HCT116 (cell line): ENCODE measurements at regions not wholly inside any gene's neighbourhood (a gene's known extent, or its start where the extent isn't known, plus 50 kb on each side); places are given as distances from the start of the nearest gene placed in this dataset.

ENCODE experiments used
- ATAC-seq: fragments of 200-7000 bp; cut with Tn5 transposase; 2 replicates; pipeline ENCODE4 v1.9.1; 2020; ENCODE audit warnings: mild to moderate bottlenecking, moderate library complexity
- BruUV-seq: library from RNA; stranded (reverse); fragments of 400-500 nt; replicated peaks from 2 replicates; lab custom pipeline; 2021; lab: Mats Ljungman, UMichigan
- CTCF ChIA-PET: fragments of 300-600 bp; sonication (Branson Sonifier 250); formaldehyde crosslinking; loops from one replicate; lab custom pipeline; 2021; ENCODE audit warnings: antibody characterized with exemption; lab: Charles Lee
- POLR2A ChIA-PET: fragments of 300-600, 350-600 bp; sonication (Branson Sonifier 250); formaldehyde crosslinking; loops from one replicate; lab custom pipeline; 2021; ENCODE audit warnings: antibody characterized with exemption; lab: Charles Lee
- RAD21 ChIA-PET, 2 experiments: fragments of 300-600 bp; sonication (Branson Sonifier 250); formaldehyde crosslinking; loops; one replicate each; lab custom pipeline; 2023; ENCODE audit warnings: low total read pairs in 2 of 2; ENCODE audit not compliant: uncharacterized antibody in 2 of 2, unreplicated experiment in 2 of 2, low non-redundant PET in 1 of 2; lab: Charles Lee
- DNase-seq: peaks from one replicate; pipeline ENCODE4 v3.0.0-alpha.2; 2010; ENCODE audit warnings: low read depth, low spot score
- H2AFZ ChIP-seq: fragments of 200-600 bp; shearing (Covaris generic), sonication (generic); 2 replicates; pipeline ENCODE4 v1.6.1; 2017; ENCODE audit warnings: low read depth, mixed run types, mixed read lengths, antibody characterized with exemption, low read length; ENCODE audit not compliant: poor library complexity, severe bottlenecking
- H3K27ac ChIP-seq: 2 replicates; pipeline ENCODE4 v1.5.1; 2012; ENCODE audit warnings: low read depth, low read length
- H3K27me3 ChIP-seq: fragments of 200-600 bp; sonication (generic); 2 replicates; pipeline ENCODE4 v1.6.1; 2016; ENCODE audit warnings: mixed run types, low read length, mixed read lengths; ENCODE audit not compliant: insufficient read depth
- H3K36me3 ChIP-seq, 2 experiments: fragments of 200-500 bp in 1 of 2; fragments of 200-600 bp in 1 of 2; sonication (Bioruptor generic) in 1 of 2; sonication (generic) in 1 of 2; 2 replicates each; pipeline versions ENCODE4 v1.5.1 to v1.6.1; 2014 to 2016; ENCODE audit warnings: low read length in 2 of 2, inconsistent platforms in 1 of 2, mixed read lengths in 1 of 2, mixed run types in 1 of 2; ENCODE audit not compliant: insufficient read depth in 2 of 2, control insufficient read depth in 1 of 2
- H3K4me1 ChIP-seq, 2 experiments: fragments of 200-600 bp in 1 of 2; sonication (generic) in 1 of 2; 2 replicates each; pipeline versions ENCODE4 v1.5.1 to v1.6.1; 2012 to 2017; ENCODE audit warnings: low read length in 2 of 2, inconsistent platforms in 1 of 2, mild to moderate bottlenecking in 1 of 2, mixed read lengths in 1 of 2, mixed run types in 1 of 2, moderate library complexity in 1 of 2; ENCODE audit not compliant: insufficient read depth in 2 of 2, control insufficient read depth in 1 of 2
- H3K4me2 ChIP-seq: fragments of 200-600 bp; sonication (generic); 2 replicates; pipeline ENCODE4 v1.6.1; 2017; ENCODE audit warnings: mixed run types, low read length, mixed read lengths
- H3K4me3 ChIP-seq, 2 experiments: fragments of 200-600 bp in 1 of 2; sonication (generic) in 1 of 2; replicated peaks in 1 of 2; 2 replicates each; pipeline ENCODE4 v1.5.1; 2011 to 2016; ENCODE audit warnings: low read length in 2 of 2, control low read depth in 1 of 2, low read depth in 1 of 2, mild to moderate bottlenecking in 1 of 2, mixed read lengths in 1 of 2, mixed run types in 1 of 2
- H3K79me2 ChIP-seq: fragments of 200-600 bp; sonication (generic); 2 replicates; pipeline ENCODE4 v1.6.1; 2017; ENCODE audit warnings: mild to moderate bottlenecking, mixed run types, low read length, moderate library complexity, mixed read lengths; ENCODE audit not compliant: insufficient read depth
- H3K9ac ChIP-seq: fragments of 200-600 bp; sonication (generic); 2 replicates; pipeline ENCODE4 v1.6.1; 2016; ENCODE audit warnings: low read length, mixed read lengths
- H3K9me2 ChIP-seq: fragments of 200-600 bp; sonication (generic), shearing (Covaris generic); 2 replicates; pipeline ENCODE4 v1.6.1; 2017; ENCODE audit warnings: mixed run types, mild to moderate bottlenecking, moderate library complexity; ENCODE audit not compliant: insufficient read depth
- H3K9me3 ChIP-seq, 2 experiments: fragments of 200-500 bp in 1 of 2; fragments of 200-600 bp in 1 of 2; sonication (Bioruptor generic) in 1 of 2; sonication (generic) in 1 of 2; 2 replicates each; pipeline ENCODE4 v1.6.1; 2014 to 2017; ENCODE audit warnings: low read length in 2 of 2, mixed read lengths in 2 of 2, inconsistent platforms in 1 of 2, low read depth in 1 of 2, mild to moderate bottlenecking in 1 of 2, mixed run types in 1 of 2, moderate library complexity in 1 of 2; ENCODE audit not compliant: control insufficient read depth in 1 of 2, insufficient read depth in 1 of 2
- H4K20me1 ChIP-seq: fragments of 200-600 bp; sonication (generic), shearing (Covaris generic); 2 replicates; pipeline ENCODE4 v1.6.1; 2017; ENCODE audit warnings: mixed run types, mild to moderate bottlenecking, moderate library complexity; ENCODE audit not compliant: insufficient read depth
- CTCF ChIP-seq, 3 experiments: fragments of 200-600 bp in 1 of 3; sonication (generic) in 1 of 3; IDR thresholded peaks in 2 of 3; conservative IDR thresholded peaks in 1 of 3; 2 replicates each; pipeline ENCODE4 v1.5.1; 2012 to 2017; ENCODE audit warnings: low read depth in 2 of 3, low read length in 2 of 3, antibody characterized with exemption in 1 of 3, borderline replicate concordance in 1 of 3, control low read depth in 1 of 3, mild to moderate bottlenecking in 1 of 3, mixed read lengths in 1 of 3, mixed run types in 1 of 3, moderate library complexity in 1 of 3; ENCODE audit not compliant: insufficient read depth in 1 of 3
- EGR1 ChIP-seq: IDR thresholded peaks from 2 replicates; pipeline ENCODE4 v1.6.1; 2012; ENCODE audit warnings: low read depth
- EZH2 ChIP-seq: fragments of 200-600 bp; sonication (generic); IDR thresholded peaks from 2 replicates; pipeline ENCODE4 v1.6.1; 2017; ENCODE audit warnings: antibody characterized with exemption, mixed run types
- FOSL1 ChIP-seq: IDR thresholded peaks from 2 replicates; pipeline ENCODE4 v1.6.1; 2012; ENCODE audit warnings: low read depth
- JUND ChIP-seq: IDR thresholded peaks from 2 replicates; pipeline ENCODE4 v1.6.1; 2012
- MAX ChIP-seq: IDR thresholded peaks from 2 replicates; pipeline ENCODE4 v1.6.1; 2012
- POLR2A ChIP-seq: IDR thresholded peaks from 2 replicates; pipeline ENCODE4 v1.7.0; 2011; ENCODE audit warnings: borderline replicate concordance; ENCODE audit not compliant: insufficient read depth, insufficient read length; ENCODE audit errors: extremely low read depth
- RAD21 ChIP-seq: IDR thresholded peaks from 2 replicates; pipeline ENCODE4 v1.6.1; 2012; ENCODE audit warnings: low read depth, mild to moderate bottlenecking
- SP1 ChIP-seq: IDR thresholded peaks from 2 replicates; pipeline ENCODE4 v1.6.1; 2012; ENCODE audit warnings: low read depth
- SRF ChIP-seq: IDR thresholded peaks from 2 replicates; pipeline ENCODE4 v1.6.1; 2012; ENCODE audit warnings: low read depth
- YY1 ChIP-seq: IDR thresholded peaks from 2 replicates; pipeline ENCODE4 v1.6.1; 2011; ENCODE audit warnings: low read length, low read depth, moderate library complexity, mild to moderate bottlenecking; ENCODE audit not compliant: insufficient replicate concordance; ENCODE audit errors: extremely low read depth
- ZFX ChIP-seq: fragments of 450-650 bp; IDR thresholded peaks from 2 replicates; pipeline ENCODE4 v1.6.1; 2017
- ZNF274 ChIP-seq: fragments of 200-500 bp; sonication (Bioruptor generic); IDR thresholded peaks from 2 replicates; pipeline ENCODE4 v1.6.1; 2014; ENCODE audit warnings: mild to moderate bottlenecking, low read depth, low read length, inconsistent platforms
- intact Hi-C: fragments of 100-400 bp; cut with micrococcal nuclease; formaldehyde crosslinking; loops from 2 replicates; pipeline ENCODE4 v1.10.0; 2022

- Histone ChIP-seq H3K9me2 (no peaks in the 10 kb centered on the region), H2AFZ (no peak overlapping the region), H3K9me3 (no peaks in the 10 kb centered on the region), H3K9ac (no peak overlapping the region), H3K4me3 (no peak overlapping the region), H3K79me2 (no peaks in the 10 kb centered on the region), H3K27me3 (peaks cover 33% of the 10 kb centered on the region), H4K20me1 (no peaks in the 10 kb centered on the region), H3K4me1 (no peaks in the 10 kb centered on the region), H3K36me3 (no peaks in the 10 kb centered on the region), H3K4me2 (no peak overlapping the region), H3K27ac (no peak overlapping the region)
- CTCF ChIA-PET, result no interaction called here
- intact Hi-C loops, result no loop called here
- POLR2A ChIA-PET, result no interaction called here
- no TSS peak for BruUV-seq
- RAD21 ChIA-PET, result no interaction called here
- DNase-seq (no peak), ATAC-seq (no peak)
- TF ChIP-seq CTCF (IDR thresholded peaks at IDR 0.05 in 2 of 3, conservative IDR thresholded peaks at IDR 0.05 in 1 of 3; ENCODE audit: borderline replicate concordance in 1 of 3, insufficient read depth in 1 of 3, low read depth in 2 of 3, low read length in 2 of 3) (no peak), EZH2 (no peak), POLR2A (no peak), FOSL1 (no peak), SRF (no peak), EGR1 (no peak), ZFX (no peak), SP1 (no peak), YY1 (no peak), MAX (no peak), JUND (no peak), ZNF274 (no peak), RAD21 (no peak)
Observed at GRCh38 chr2:18357537-18357936, 202.9 kb downstream of the RDH14 start.
